Fibroblast of lung (primary cell): ENCODE measurements at regions not wholly inside any gene's neighbourhood (a gene's known extent, or its start where the extent isn't known, plus 50 kb on each side); places are given as distances from the start of the nearest gene placed in this dataset.

Source experiments
- DNase-seq, 2 donors: peaks; one replicate each; pipeline versions ENCODE4 v3.0.0 to v3.0.0-alpha.2; 2010; ENCODE audit warnings: low read depth in 2 of 2
- H2AFZ ChIP-seq: 2 replicates; pipeline ENCODE4 v1.5.1; 2012; ENCODE audit warnings: low read length, control low read depth, inconsistent platforms
- H3K27ac ChIP-seq: 2 replicates; pipeline ENCODE4 v1.5.1; 2011; ENCODE audit warnings: low read length, control low read depth; ENCODE audit not compliant: insufficient read depth
- H3K27me3 ChIP-seq: 2 replicates; pipeline ENCODE4 v1.5.1; 2011; ENCODE audit warnings: mild to moderate bottlenecking, low read length; ENCODE audit not compliant: control insufficient read depth, insufficient read depth
- H3K36me3 ChIP-seq: 2 replicates; pipeline ENCODE4 v1.5.1; 2011; ENCODE audit warnings: low read length; ENCODE audit not compliant: control insufficient read depth, insufficient read depth
- H3K4me1 ChIP-seq: 2 replicates; pipeline ENCODE4 v1.5.1; 2011; ENCODE audit warnings: low read length; ENCODE audit not compliant: control insufficient read depth, insufficient read depth; ENCODE audit errors: extremely low read depth
- H3K4me2 ChIP-seq: 2 replicates; pipeline ENCODE4 v1.5.1; 2011; ENCODE audit warnings: low read length, control low read depth; ENCODE audit not compliant: insufficient read depth; ENCODE audit errors: extremely low read depth
- H3K4me3 ChIP-seq, 4 experiments: fragments of 200-600 bp in 1 of 4; sonication (generic) in 1 of 4; replicated peaks in 1 of 4; 2 replicates each; pipeline ENCODE4 v1.5.1; 2011 to 2016; ENCODE audit warnings: low read length in 4 of 4, low read depth in 3 of 4, mild to moderate bottlenecking in 3 of 4, control low read depth in 2 of 4, inconsistent platforms in 1 of 4, mixed read lengths in 1 of 4; ENCODE audit not compliant: insufficient read depth in 1 of 4; ENCODE audit errors: control extremely low read depth in 1 of 4
- H3K79me2 ChIP-seq: 2 replicates; pipeline ENCODE4 v1.5.1; 2012; ENCODE audit warnings: mild to moderate bottlenecking, low read length, inconsistent platforms; ENCODE audit not compliant: control insufficient read depth, insufficient read depth
- H3K9ac ChIP-seq: 2 replicates; pipeline ENCODE4 v1.5.1; 2011; ENCODE audit warnings: mild to moderate bottlenecking, low read length, control low read depth; ENCODE audit not compliant: insufficient read depth
- H3K9me3 ChIP-seq: 2 replicates; pipeline ENCODE4 v1.5.1; 2012; ENCODE audit warnings: low read depth, low read length; ENCODE audit not compliant: control insufficient read depth, insufficient read depth
- H4K20me1 ChIP-seq: 2 replicates; pipeline ENCODE4 v1.5.1; 2011; ENCODE audit warnings: low read length; ENCODE audit not compliant: control insufficient read depth, insufficient read depth; ENCODE audit errors: extremely low read depth
- CTCF ChIP-seq, 2 donors: IDR thresholded peaks in 1 of 2; conservative IDR thresholded peaks in 1 of 2; 1 replicate in 1 of 2; 2 replicates in 1 of 2; pipeline ENCODE4 v1.5.1; 2011 to 2012; ENCODE audit warnings: low read length in 2 of 2, control low read depth in 1 of 2, inconsistent platforms in 1 of 2, low read depth in 1 of 2, mild to moderate bottlenecking in 1 of 2
- EZH2 ChIP-seq: IDR thresholded peaks from 2 replicates; pipeline ENCODE4 v1.5.1; 2012; ENCODE audit warnings: low read length, control low read depth, mild to moderate bottlenecking; ENCODE audit errors: missing control alignments

GRCh38 chr10:6780008-6780677 is 200.1 kb upstream of the PRKCQ start:
- TF ChIP-seq CTCF (conservative IDR thresholded peaks at IDR 0.05 in 1 of 2, IDR thresholded peaks at IDR 0.05 in 1 of 2; ENCODE audit: low read depth in 1 of 2, low read length in 2 of 2): no peak
- TF ChIP-seq EZH2: no peak
- no peak for DNase-seq
- Histone ChIP-seq H3K4me2 (no peak overlapping the region), H2AFZ (no peak overlapping the region), H3K4me3 (no peak overlapping the region), H3K27me3 (no peaks in the 10 kb centered on the region), H3K4me1 (peaks cover 2% of the 10 kb centered on the region), H3K36me3 (no peaks in the 10 kb centered on the region), H3K27ac (no peak overlapping the region), H3K9ac (no peak overlapping the region), H3K79me2 (no peaks in the 10 kb centered on the region), H4K20me1 (no peaks in the 10 kb centered on the region), H3K9me3 (no peaks in the 10 kb centered on the region)

GRCh38 chr10:6778992-6779701 is 199.1 kb upstream of the PRKCQ start:
- peak; percentile 96 to 98 for DNase-seq
- Histone ChIP-seq H3K4me1 (peaks cover 2% of the 10 kb centered on the region), H4K20me1 (no peaks in the 10 kb centered on the region), H3K9ac (no peak overlapping the region), H3K79me2 (no peaks in the 10 kb centered on the region), H3K9me3 (no peaks in the 10 kb centered on the region), H3K27me3 (no peaks in the 10 kb centered on the region), H3K4me3 (no peak overlapping the region), H3K4me2 (no peak overlapping the region), H3K36me3 (no peaks in the 10 kb centered on the region), H3K27ac (peak overlapping the region; percentile 80), H2AFZ (no peak overlapping the region)
- TF ChIP-seq CTCF (conservative IDR thresholded peaks at IDR 0.05 in 1 of 2, IDR thresholded peaks at IDR 0.05 in 1 of 2; ENCODE audit: low read depth in 1 of 2, low read length in 2 of 2) (no peak), EZH2 (no peak)

GRCh38 chr10:6776170-6776569 is 196.1 kb upstream of the PRKCQ start:
- H3K27ac ChIP-seq: no peak overlapping the region
- H3K4me1 ChIP-seq: peaks cover 2% of the 10 kb centered on the region
- no peak for DNase-seq
- TF ChIP-seq EZH2: no peak
- TF ChIP-seq CTCF (conservative IDR thresholded peaks at IDR 0.05 in 1 of 2, IDR thresholded peaks at IDR 0.05 in 1 of 2; ENCODE audit: low read depth in 1 of 2, low read length in 2 of 2): no peak
- no peaks in the 10 kb centered on the region for H4K20me1 ChIP-seq
- H3K4me3 ChIP-seq: no peak overlapping the region
- no peak overlapping the region for H3K4me2 ChIP-seq
- no peaks in the 10 kb centered on the region for H3K36me3 ChIP-seq
- no peak overlapping the region for H2AFZ ChIP-seq
- H3K9me3 ChIP-seq: no peaks in the 10 kb centered on the region
- no peaks in the 10 kb centered on the region for H3K79me2 ChIP-seq
- H3K9ac ChIP-seq: no peak overlapping the region
- H3K27me3 ChIP-seq: no peaks in the 10 kb centered on the region
